ENCODE measurements at regions not wholly inside any gene's neighbourhood (a gene's known extent, or its start where the extent isn't known, plus 50 kb on each side); places are given as distances from the start of the nearest gene placed in this dataset.

DNA sequence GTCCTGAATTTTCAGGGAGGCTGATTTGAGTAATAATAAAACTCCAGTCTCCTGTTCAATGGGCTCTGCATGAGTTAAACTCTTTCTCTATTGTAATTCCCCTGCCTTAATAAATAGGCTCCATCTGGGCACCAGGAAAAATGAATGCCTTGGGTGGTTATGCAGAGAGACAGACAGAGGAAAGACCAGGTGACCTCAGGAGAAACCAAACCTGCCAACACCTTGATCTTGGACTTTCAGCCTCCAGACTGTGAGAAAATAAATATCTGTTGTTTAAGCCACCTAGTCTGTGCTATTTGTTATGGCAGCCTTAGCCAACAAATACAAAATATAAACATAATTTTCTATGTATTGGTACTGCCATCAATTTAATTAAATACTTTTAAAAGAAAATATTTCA, 64.8 kb upstream of the RAP2B start:
- TF ChIP-seq, protein P1, sequence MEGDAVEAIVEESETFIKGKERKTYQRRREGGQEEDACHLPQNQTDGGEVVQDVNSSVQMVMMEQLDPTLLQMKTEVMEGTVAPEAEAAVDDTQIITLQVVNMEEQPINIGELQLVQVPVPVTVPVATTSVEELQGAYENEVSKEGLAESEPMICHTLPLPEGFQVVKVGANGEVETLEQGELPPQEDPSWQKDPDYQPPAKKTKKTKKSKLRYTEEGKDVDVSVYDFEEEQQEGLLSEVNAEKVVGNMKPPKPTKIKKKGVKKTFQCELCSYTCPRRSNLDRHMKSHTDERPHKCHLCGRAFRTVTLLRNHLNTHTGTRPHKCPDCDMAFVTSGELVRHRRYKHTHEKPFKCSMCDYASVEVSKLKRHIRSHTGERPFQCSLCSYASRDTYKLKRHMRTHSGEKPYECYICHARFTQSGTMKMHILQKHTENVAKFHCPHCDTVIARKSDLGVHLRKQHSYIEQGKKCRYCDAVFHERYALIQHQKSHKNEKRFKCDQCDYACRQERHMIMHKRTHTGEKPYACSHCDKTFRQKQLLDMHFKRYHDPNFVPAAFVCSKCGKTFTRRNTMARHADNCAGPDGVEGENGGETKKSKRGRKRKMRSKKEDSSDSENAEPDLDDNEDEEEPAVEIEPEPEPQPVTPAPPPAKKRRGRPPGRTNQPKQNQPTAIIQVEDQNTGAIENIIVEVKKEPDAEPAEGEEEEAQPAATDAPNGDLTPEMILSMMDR (IDR thresholded peaks at IDR 0.05): no peak
- no peak for DNase-seq
- H3K4me1 Mint-ChIP-seq: no peaks in the 10 kb centered on the region
- H3K9me3 Mint-ChIP-seq: no peaks in the 10 kb centered on the region
- intact Hi-C loops (cut with micrococcal nuclease): no loop called here
- H3K27me3 Mint-ChIP-seq: no peaks in the 10 kb centered on the region
- ChIA-PET POLR2A (no interaction called here), CTCF (no interaction called here)
- H3K27ac Mint-ChIP-seq: no peak overlapping the region
- H3K4me3 Mint-ChIP-seq: no peak overlapping the region
- no peaks in the 10 kb centered on the region for H3K36me3 Mint-ChIP-seq (ENCODE audit: low read depth)
- ATAC-seq (ENCODE audit: low read depth): no peak

DNA sequence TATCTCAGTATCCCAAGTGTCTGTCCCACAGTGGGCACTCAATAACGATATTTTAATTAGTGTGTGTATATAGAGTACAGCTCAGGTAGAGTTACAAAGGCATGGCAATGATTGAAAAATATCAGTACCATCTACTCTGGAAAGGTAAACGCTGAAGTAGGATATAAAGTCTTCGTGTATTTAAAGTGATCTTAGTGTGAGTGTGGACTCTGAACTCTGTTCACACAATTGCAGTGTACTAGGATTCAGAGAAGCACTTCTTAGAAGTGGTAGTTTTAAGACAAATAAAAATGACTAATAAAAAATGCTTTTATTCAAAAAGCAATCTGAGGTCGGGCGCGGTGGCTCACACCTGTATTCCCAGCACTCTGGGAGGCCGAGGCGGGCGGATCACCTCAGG, 62.9 kb upstream of the RAP2B start:
- TF ChIP-seq, protein P1 (IDR thresholded peaks at IDR 0.05): no peak
- Mint-ChIP-seq H3K36me3 (ENCODE audit: low read depth) (no peaks in the 10 kb centered on the region), H3K27ac (no peak overlapping the region), H3K27me3 (no peaks in the 10 kb centered on the region), H3K4me3 (no peak overlapping the region), H3K4me1 (no peaks in the 10 kb centered on the region), H3K9me3 (no peaks in the 10 kb centered on the region)
- ATAC-seq (ENCODE audit: low read depth) (no peak), DNase-seq (no peak)
- intact Hi-C loops (cut with micrococcal nuclease): no loop called here
- ChIA-PET POLR2A (no interaction called here), CTCF (no interaction called here)

DNA sequence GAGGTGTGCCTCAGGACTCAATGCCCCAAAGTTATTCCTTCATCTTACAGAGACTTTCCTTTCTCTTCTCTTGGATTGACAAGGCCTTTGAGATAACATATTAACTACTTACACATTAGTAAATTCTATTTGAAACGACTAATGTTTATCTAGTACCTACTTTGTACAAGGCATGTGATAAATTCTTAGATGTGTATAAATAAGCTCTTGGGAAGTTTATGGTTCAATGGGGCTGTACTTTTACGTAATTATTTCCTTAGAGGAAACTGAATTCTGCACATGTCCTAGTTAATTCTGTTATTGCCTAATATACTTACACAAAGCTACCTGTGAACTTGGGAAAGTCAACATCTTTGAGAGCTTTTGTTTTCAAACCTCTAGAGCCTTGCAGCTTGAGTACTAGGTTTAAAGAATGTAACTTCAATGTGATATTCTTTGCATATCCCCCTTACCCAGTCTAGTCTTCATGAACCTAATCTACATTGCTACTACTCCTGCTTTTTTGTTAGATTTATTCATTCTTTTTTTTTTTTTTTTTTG, 58.5 kb upstream of the RAP2B start:
- intact Hi-C loops (cut with micrococcal nuclease): no loop called here
- H3K36me3 Mint-ChIP-seq (ENCODE audit: low read depth): no peaks in the 10 kb centered on the region
- DNase-seq (no peak), ATAC-seq (ENCODE audit: low read depth) (no peak)
- ChIA-PET CTCF (no interaction called here), POLR2A (interaction anchor here (0.7 kb wide), 2 partner anchors 59 to 1693 kb away, joined by 3 to 8 read pairs; no protein-coding TSS in a partner anchor)
- no peak overlapping the region for H3K27ac Mint-ChIP-seq
- no peaks in the 10 kb centered on the region for H3K27me3 Mint-ChIP-seq
- H3K9me3 Mint-ChIP-seq: no peaks in the 10 kb centered on the region
- no peaks in the 10 kb centered on the region for H3K4me1 Mint-ChIP-seq
- H3K4me3 Mint-ChIP-seq: no peak overlapping the region
- TF ChIP-seq, protein P1 (IDR thresholded peaks at IDR 0.05): no peak

DNA sequence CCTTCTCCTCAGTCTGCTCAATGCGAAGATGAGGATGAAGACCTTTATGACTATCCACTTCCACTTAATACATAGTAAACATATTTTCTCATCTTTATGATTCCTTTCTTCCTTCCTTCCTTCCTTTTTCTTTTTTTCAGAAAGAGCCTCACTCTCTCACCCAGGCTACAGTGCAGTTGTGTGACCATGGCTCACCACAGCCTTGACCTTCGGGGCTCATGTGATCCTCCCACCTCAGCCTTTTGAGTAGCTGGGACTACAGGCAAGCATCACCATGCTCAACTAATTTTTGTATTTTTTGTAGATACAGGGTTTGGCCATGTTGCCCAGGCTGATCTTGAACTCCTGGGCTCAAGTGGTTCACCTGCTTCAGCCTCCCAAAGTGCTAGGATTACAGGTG, 52.0 kb upstream of the RAP2B start:
- intact Hi-C loops (cut with micrococcal nuclease): no loop called here
- peaks cover 1% of the 10 kb centered on the region for H3K27me3 Mint-ChIP-seq
- POLR2A ChIA-PET: interaction anchor here (0.6 kb wide), 1 partner anchor 21 kb away, joined by 4 read pairs; no protein-coding TSS in a partner anchor
- TF ChIP-seq, protein P1 (IDR thresholded peaks at IDR 0.05): no peak
- H3K4me1 Mint-ChIP-seq: no peaks in the 10 kb centered on the region
- no peaks in the 10 kb centered on the region for H3K9me3 Mint-ChIP-seq
- no peak for DNase-seq
- no peak overlapping the region for H3K27ac Mint-ChIP-seq
- H3K36me3 Mint-ChIP-seq (ENCODE audit: low read depth): no peaks in the 10 kb centered on the region
- no peak overlapping the region for H3K4me3 Mint-ChIP-seq
- ATAC-seq (ENCODE audit: low read depth): no peak
- CTCF ChIA-PET: no interaction called here

DNA sequence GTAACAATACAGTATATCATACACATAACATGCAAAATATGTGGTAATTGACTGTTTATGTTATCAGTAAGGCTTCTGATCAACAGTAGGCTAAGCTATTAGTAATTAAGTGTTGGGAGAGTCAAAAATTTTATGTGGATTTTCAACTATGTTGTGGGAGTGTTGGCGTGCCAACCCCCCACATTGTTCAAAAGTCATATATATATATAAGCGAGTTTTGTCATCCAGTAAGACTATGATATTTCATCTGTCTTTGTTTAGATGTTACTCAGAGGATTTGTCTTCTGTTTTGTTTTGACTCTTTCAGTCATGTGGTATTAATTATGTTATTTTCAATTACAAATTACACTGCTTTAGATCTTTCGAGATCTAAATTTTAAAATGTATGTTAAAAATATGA, 51.0 kb upstream of the RAP2B start:
- Mint-ChIP-seq H3K27ac (no peak overlapping the region), H3K4me3 (no peak overlapping the region), H3K27me3 (peaks cover 1% of the 10 kb centered on the region), H3K36me3 (ENCODE audit: low read depth) (no peaks in the 10 kb centered on the region), H3K9me3 (no peaks in the 10 kb centered on the region), H3K4me1 (no peaks in the 10 kb centered on the region)
- POLR2A ChIA-PET: no interaction called here
- DNase-seq: no peak
- intact Hi-C loops (cut with micrococcal nuclease): no loop called here
- CTCF ChIA-PET: no interaction called here
- TF ChIP-seq, protein P1 (IDR thresholded peaks at IDR 0.05): no peak
- no peak for ATAC-seq (ENCODE audit: low read depth)
